NT2/D1 (cell line): ENCODE measurements at regions not wholly inside any gene's neighbourhood (a gene's known extent, or its start where the extent isn't known, plus 50 kb on each side); places are given as distances from the start of the nearest gene placed in this dataset.

Experiments
- SUZ12 ChIP-seq: IDR thresholded peaks from 2 replicates; pipeline ENCODE4 v1.6.1; 2011; ENCODE audit not compliant: insufficient read length, insufficient read depth; ENCODE audit errors: extremely low read depth
- YY1 ChIP-seq: IDR thresholded peaks from 2 replicates; pipeline ENCODE4 v1.6.1; 2011; ENCODE audit not compliant: insufficient read length, insufficient read depth
- ZNF274 ChIP-seq: IDR thresholded peaks from 2 replicates; pipeline ENCODE4 v1.6.1; 2011; ENCODE audit warnings: mild to moderate bottlenecking, low read depth, low read length

DNA sequence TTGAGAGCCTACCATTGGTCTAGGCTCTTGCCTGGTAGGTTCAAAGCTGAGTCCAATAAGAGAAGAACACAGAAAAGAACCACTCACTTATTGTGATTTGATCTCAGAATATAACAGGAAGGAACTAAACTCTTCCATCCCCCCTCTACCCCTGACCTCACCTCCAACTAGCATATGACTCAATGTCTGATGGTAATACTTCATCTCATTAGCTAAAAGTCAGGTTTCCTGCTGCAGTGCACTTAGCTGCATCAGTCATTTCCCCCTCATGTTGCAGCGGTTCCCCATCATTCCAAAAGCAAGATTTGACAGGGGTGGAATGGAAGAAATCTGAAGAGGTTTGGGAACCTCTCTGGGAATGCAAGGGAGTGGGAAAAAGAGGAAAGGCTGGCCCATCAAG lies 289.5 kb downstream of the SMARCA1 start:
- TF ChIP-seq ZNF274 = no peak
- TF ChIP-seq YY1 = no peak
- no peak for TF ChIP-seq SUZ12
